ENCODE measurements at regions not wholly inside any gene's neighbourhood (a gene's known extent, or its start where the extent isn't known, plus 50 kb on each side); places are given as distances from the start of the nearest gene placed in this dataset.

DNA sequence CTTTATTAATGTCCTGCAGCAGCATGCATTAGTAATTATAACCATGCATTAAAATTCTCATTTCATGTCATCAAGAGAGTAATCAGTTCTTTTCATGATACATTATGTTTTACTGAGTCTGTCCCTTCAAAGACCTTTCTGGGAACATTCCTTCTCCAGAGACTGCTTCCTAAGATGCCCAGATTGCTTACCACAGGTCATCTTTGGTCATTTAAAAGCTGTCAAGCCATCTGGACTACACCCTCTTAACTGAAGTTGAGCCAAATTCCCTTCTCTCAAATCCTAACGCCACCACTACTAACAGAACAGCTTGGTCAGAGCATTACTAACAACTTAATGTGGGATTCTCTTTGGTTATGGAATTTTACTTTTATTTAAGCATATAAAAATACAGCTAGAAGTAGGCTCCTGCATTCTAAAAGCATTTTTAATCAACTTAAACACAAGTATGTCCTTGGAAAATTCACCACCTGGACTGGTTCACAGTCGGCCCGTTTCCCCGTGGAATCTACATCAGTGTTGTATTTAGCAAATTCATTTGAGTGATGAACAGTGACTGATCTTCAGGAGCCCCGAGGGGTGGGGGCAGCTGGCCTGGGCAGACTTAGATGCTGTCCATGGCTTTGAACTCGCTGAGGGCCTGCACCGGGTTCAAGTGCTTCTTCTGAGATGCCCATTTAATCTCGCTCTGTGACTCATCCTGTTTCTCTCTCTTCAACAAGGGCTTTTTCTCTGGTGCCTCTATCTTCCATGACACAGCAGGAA lies 92.8 kb upstream of the CCDC112 start:
- no peak for TF ChIP-seq POLR2A (IDR thresholded peaks at IDR 0.05; ENCODE audit: low read depth, low read length)
- TF ChIP-seq POLR2AphosphoS5 (IDR thresholded peaks at IDR 0.05; ENCODE audit: low read depth, low read length), result no peak
- TF ChIP-seq TAF1 (IDR thresholded peaks at IDR 0.05; ENCODE audit: low read depth, low read length), result no peak
- no peak for TF ChIP-seq SPI1 (IDR thresholded peaks at IDR 0.05; ENCODE audit: low read depth, low read length)
- TF ChIP-seq POU2F2 (IDR thresholded peaks at IDR 0.05; ENCODE audit: low read depth, low read length), result no peak
